ENCODE measurements at regions not wholly inside any gene's neighbourhood (a gene's known extent, or its start where the extent isn't known, plus 50 kb on each side); places are given as distances from the start of the nearest gene placed in this dataset.

- DNase-seq (ENCODE audit: low read depth in 2 of 3, low spot score in 2 of 3): no peak
These were observed 104.5 kb upstream of the LNX1 start for GRCh38 chr4:53695540-53696463.

DNA sequence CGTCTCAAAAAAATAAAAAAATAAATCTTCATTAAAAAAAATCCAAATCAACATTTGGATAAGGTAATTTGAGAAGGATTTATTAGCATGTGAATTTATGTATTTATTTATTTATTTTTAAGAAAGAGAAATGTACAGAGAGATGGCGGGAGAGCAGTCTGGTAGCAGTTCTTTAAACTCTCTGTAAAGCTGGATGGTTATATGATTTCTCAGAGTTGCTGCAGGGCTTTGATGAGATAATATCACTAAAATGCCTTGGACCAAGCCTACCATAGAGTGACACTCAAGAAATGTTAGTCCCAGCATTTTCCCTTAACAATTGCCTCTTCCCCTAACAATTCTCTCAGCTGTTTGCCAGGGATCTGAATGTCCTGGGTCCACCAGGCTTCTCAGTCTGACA, 103.4 kb upstream of the LNX1 start:
- no peak for DNase-seq (ENCODE audit: low read depth in 2 of 3, low spot score in 2 of 3)

- no peak for DNase-seq (ENCODE audit: low read depth in 2 of 3, low spot score in 2 of 3)
These were observed 102.6 kb upstream of the LNX1 start for GRCh38 chr4:53693909-53694308.

GRCh38 chr4:53693408-53693807, 102.1 kb upstream of the LNX1 start:
- DNase-seq (ENCODE audit: low read depth in 2 of 3, low spot score in 2 of 3): no peak

DNA sequence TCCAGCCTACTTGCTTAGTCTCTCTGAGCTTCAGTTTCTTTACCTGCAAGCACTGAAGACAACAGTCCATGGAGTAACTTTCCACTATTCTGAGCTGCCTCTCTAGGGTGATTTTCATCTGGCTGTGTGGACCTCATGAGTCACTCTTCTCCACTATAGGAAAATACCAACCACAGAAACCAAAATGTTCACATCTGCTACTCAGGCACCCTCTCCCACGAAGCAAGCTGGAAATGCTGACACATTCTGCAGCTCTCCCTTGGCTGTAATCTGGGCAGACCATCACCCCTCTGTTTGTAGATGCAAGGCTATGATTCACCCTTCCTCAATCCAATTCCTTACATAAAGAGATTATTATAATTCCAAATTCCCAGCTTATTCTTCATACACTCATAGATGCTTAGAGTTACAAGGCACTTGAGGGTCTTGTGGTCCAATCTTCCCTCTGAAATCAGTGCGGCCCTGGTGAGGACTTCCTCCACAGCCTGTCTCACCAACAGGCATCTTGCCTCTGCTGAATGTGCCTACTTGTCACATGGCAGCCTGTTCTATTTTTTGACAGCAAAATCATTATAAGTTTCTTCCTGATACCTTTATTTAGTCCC, 97.0 kb upstream of the LNX1 start:
- DNase-seq (ENCODE audit: low read depth in 2 of 3, low spot score in 2 of 3): no peak

DNA sequence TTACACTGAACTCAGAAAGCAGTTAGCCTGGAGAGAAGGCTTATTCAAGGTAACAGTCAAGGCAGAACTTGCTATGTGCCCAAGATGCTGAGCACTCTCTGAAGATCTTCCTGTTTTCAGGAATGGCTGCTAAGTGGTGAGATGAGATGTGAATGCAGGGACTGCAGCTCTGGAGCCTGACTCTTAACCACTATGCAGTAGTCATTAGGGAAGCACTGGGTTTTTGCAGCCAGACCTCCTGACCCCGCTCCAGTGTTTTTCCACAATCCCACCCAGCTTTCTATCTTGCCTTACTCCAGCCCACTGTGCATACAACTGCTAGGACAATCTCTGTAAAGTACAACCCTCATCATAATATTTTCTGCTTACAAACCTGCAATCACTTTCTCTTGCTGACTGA, 95.2 kb upstream of the LNX1 start:
- no peak for DNase-seq (ENCODE audit: low read depth in 2 of 3, low spot score in 2 of 3)

- DNase-seq (ENCODE audit: low read depth in 2 of 3, low spot score in 2 of 3): no peak
These were observed 93.1 kb upstream of the LNX1 start for GRCh38 chr4:53684136-53685130.

DNA sequence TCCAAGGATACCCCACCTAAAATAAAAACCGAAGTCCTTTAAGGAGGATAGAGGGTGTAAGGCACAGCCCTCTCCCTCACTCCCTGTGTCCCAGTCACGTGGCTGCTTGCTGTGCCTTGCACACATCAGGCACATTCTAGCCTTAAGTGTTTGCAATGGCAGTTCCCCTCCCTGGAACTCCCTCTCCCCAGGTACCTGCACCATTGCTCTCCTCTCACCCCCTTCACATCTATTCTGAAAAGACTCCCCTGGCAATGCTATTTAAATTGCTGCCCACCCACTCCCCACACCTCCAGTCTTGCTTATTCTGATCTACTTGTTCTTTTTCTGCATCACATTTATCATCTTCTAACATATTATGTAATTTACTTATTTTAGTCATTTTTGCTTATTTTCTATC, 91.6 kb upstream of the LNX1 start:
- no peak for DNase-seq (ENCODE audit: low read depth in 2 of 3, low spot score in 2 of 3)

GRCh38 chr4:53682196-53682595, 90.9 kb upstream of the LNX1 start:
- no peak for DNase-seq (ENCODE audit: low read depth in 2 of 3, low spot score in 2 of 3)

DNA sequence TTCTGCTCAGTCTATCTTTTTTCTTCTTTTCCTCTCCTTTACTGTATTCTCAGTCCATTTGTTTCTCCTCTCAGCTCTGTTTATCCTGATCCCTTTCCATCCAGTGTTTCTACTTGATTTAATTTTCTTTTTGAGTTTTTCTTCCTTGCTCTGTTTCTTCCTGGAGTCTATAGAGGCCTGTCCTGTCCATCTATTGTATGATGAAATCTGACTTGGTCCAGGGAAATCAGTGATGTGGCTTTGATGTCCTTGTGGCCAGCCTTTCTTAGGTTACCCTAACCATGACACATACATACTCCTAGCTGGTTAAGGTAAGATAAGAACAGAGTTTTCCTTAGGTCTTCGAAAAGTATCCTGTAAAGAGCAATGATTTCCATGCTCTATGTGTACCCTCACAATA, 89.3 kb upstream of the LNX1 start:
- no peak for DNase-seq (ENCODE audit: low read depth in 2 of 3, low spot score in 2 of 3)

DNA sequence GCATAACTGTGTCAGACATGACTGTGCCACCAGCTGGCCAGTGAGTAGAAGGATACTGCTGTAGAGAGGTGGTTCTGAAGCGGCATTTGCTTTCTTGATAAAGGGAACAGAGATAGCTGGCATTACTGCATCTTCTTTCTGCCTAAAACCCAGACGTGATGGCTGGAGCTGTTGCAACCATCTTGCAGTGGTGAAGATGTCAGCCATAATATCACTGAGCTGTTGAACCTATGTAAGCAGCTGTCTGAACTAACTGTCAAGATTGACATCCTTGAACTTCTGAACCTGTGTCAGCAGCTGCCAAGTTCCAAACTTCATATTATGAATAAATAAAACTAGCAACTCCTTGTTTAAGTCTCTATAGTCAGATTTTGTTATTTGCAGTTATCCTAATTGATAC, 88.9 kb upstream of the LNX1 start:
- DNase-seq (ENCODE audit: low read depth in 2 of 3, low spot score in 2 of 3): no peak

DNA sequence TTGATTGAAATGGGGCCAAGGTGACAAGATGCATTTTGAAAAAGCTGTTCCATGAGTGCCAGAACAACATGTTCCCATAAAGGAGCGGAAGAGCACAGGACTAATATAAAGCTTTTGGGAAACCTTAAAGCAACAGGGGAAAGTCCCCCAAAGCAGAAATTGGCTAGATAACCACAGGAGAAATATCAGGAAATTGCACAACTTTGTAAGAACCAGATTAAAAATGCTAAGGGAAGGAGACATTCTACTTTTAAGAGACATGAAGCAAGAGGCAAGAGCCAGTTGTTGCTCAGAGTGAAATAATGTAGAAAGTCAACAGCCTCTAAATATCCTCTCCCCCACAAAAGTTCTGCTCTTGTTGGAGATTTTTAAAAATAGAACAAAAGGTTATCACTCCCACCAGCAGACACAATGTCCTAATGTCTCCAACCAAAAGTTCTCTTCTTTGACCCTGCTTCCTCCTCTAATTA, 85.2 kb upstream of the LNX1 start:
- DNase-seq (ENCODE audit: low read depth in 2 of 3, low spot score in 2 of 3): no peak

DNA sequence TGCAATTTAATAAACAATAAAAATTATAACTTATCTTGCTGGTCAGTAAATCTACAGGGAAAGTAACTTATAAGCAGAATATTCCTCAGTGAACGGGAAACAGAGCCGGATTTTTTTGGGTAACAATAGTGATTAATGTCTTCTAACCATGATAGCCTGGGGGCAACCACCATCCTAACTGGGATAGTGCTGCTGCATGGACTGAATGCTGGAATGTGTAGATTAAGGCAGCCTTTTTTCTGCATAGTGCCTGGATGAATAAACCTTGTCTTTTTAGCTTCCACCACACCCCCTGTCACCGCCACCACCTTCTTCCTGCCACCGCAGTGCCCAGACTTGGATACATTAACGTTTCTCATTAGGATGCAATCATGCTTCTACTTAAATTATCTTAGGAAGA, 83.6 kb upstream of the LNX1 start:
- DNase-seq (ENCODE audit: low read depth in 2 of 3, low spot score in 2 of 3): no peak

- DNase-seq (ENCODE audit: low read depth in 2 of 3, low spot score in 2 of 3): no peak
These were observed 81.6 kb upstream of the LNX1 start for GRCh38 chr4:53672873-53673272.

GRCh38 chr4:53671757-53672156, 80.5 kb upstream of the LNX1 start:
- no peak for DNase-seq (ENCODE audit: low read depth in 2 of 3, low spot score in 2 of 3)

- no peak for DNase-seq (ENCODE audit: low read depth in 2 of 3, low spot score in 2 of 3)
These were observed 68.5 kb upstream of the LNX1 start for GRCh38 chr4:53659737-53660136.

DNA sequence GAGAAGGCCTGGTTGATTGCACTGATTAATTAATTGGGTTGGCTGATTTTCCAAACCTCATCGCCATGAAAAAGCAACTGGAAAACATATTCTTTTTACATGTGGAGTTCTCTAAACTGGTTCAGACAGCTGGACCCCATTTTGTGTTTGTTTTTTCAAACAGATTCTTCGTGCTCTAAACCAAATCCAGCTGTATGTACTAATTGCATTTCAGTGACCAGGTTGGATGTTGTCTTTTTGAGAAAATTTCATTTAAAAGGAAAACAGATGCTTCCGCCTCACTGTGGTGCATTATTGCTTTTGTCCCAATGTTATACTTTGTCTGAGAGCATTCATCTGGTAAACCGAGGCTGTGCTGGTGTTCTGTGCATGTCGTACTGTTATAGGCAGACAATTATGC, 67.8 kb upstream of the LNX1 start:
- no peak for DNase-seq (ENCODE audit: low read depth in 2 of 3, low spot score in 2 of 3)

GRCh38 chr4:53658029-53658428, 66.7 kb upstream of the LNX1 start:
- DNase-seq (ENCODE audit: low read depth in 2 of 3, low spot score in 2 of 3): no peak

DNA sequence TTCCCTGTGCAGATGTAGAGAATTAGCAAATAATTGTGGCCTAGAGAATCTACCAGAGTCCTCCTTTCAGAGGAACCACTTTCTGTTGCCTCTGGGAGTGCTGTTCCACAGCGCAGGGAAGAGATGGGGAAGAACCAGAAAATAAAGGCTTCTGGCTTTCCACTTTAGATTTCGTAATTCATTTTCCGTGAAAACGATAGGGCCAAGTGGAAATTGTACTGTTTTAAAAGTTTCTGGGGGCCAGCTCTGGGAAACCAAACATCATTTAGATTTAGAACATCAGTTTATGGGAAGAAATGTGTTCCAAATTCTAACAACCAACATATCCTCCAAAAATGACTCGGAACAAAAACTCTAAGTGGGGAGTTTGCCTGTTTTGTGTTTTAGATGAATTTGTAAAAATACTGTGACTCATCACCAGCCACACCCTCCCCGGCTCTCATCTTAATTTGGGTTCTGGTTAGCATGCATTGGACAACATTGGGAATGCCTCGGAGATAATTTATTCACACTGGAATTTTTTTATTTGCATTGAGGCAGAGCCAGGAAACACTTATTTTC, 65.2 kb upstream of the LNX1 start:
- no peak for DNase-seq (ENCODE audit: low read depth in 2 of 3, low spot score in 2 of 3)

GRCh38 chr4:53654300-53654758, 63.0 kb upstream of the LNX1 start:
- no peak for DNase-seq (ENCODE audit: low read depth in 2 of 3, low spot score in 2 of 3)

- no peak for DNase-seq (ENCODE audit: low read depth in 2 of 3, low spot score in 2 of 3)
These were observed 62.3 kb upstream of the LNX1 start for GRCh38 chr4:53653484-53654053.
